T-helper 17 cell (primary cell): ENCODE measurements at regions not wholly inside any gene's neighbourhood (a gene's known extent, or its start where the extent isn't known, plus 50 kb on each side); places are given as distances from the start of the nearest gene placed in this dataset.
"Not testable (repeated sequence)": the region's sequence is repeated elsewhere in the genome, so short reads cannot be mapped to it uniquely, and the experiment has no call there.

Experiments used
- ATAC-seq: fragments of 150-1000 bp; cut with Tn5 transposase; 2 replicates; pipeline ENCODE4 v1.10.0; 2021; ENCODE audit warnings: mild to moderate bottlenecking, moderate library complexity
- DNase-seq, 3 donors: peaks; one replicate each; pipeline versions ENCODE4 v3.0.0 to v3.0.0-alpha.2; 2020 to 2021
- H3K9me3 ChIP-seq: one replicate; pipeline ENCODE4 v1.7.0; 2013; ENCODE audit warnings: low read length, mild to moderate bottlenecking; ENCODE audit not compliant: control insufficient read depth, poor library complexity, severe bottlenecking
- H3K27ac Mint-ChIP-seq: one replicate; pipeline ENCODE4 v1.8.0; 2022; ENCODE audit warnings: mild to moderate bottlenecking, moderate library complexity, mixed read lengths
- H3K27me3 Mint-ChIP-seq: one replicate; pipeline ENCODE4 v1.8.0; 2022; ENCODE audit warnings: mixed read lengths
- H3K36me3 Mint-ChIP-seq: one replicate; pipeline ENCODE4 v1.8.0; 2022; ENCODE audit warnings: low read depth, mixed read lengths
- H3K4me1 Mint-ChIP-seq: one replicate; pipeline ENCODE4 v1.8.0; 2022; ENCODE audit warnings: mild to moderate bottlenecking, mixed read lengths
- H3K4me3 Mint-ChIP-seq: one replicate; pipeline ENCODE4 v1.8.0; 2022; ENCODE audit warnings: mild to moderate bottlenecking, moderate library complexity, mixed read lengths

GRCh38 chr11:13134066-13134465 is 125.0 kb downstream of the RASSF10 start:
- H3K36me3 Mint-ChIP-seq: peaks cover 2% of the 10 kb centered on the region
- no peak overlapping the region for H3K4me3 Mint-ChIP-seq
- DNase-seq (no peak), ATAC-seq (no peak)
- H3K4me1 Mint-ChIP-seq: peaks cover 2% of the 10 kb centered on the region
- H3K9me3 ChIP-seq: no peaks in the 10 kb centered on the region
- H3K27me3 Mint-ChIP-seq: peaks cover 30% of the 10 kb centered on the region
- no peak overlapping the region for H3K27ac Mint-ChIP-seq

- H3K36me3 Mint-ChIP-seq: peaks cover 2% of the 10 kb centered on the region
- no peaks in the 10 kb centered on the region for H3K9me3 ChIP-seq
- H3K27me3 Mint-ChIP-seq: peaks cover 30% of the 10 kb centered on the region
- H3K4me1 Mint-ChIP-seq: peaks cover 2% of the 10 kb centered on the region
- DNase-seq (no peak), ATAC-seq (no peak)
- H3K4me3 Mint-ChIP-seq: no peak overlapping the region
- peak overlapping the region; percentile 10 for H3K27ac Mint-ChIP-seq
Measured at GRCh38 chr11:13134886-13135285, 125.8 kb downstream of the RASSF10 start.

- Mint-ChIP-seq H3K4me3 (no peak overlapping the region), H3K36me3 (peaks cover 4% of the 10 kb centered on the region), H3K27me3 (peaks cover 37% of the 10 kb centered on the region), H3K4me1 (peaks cover 2% of the 10 kb centered on the region), H3K27ac (no peak overlapping the region)
- no peaks in the 10 kb centered on the region for H3K9me3 ChIP-seq
- DNase-seq (no peak), ATAC-seq (no peak)
Measured at GRCh38 chr11:13135385-13136271, 126.5 kb downstream of the RASSF10 start.

- DNase-seq (no peak), ATAC-seq (no peak)
- H3K27me3 Mint-ChIP-seq: peaks cover 43% of the 10 kb centered on the region
- peaks cover 2% of the 10 kb centered on the region for H3K4me1 Mint-ChIP-seq
- H3K9me3 ChIP-seq: no peaks in the 10 kb centered on the region
- no peak overlapping the region for H3K27ac Mint-ChIP-seq
- H3K4me3 Mint-ChIP-seq: no peak overlapping the region
- peaks cover 4% of the 10 kb centered on the region for H3K36me3 Mint-ChIP-seq
Measured at GRCh38 chr11:13136272-13136596, 127.1 kb downstream of the RASSF10 start.

- no peaks in the 10 kb centered on the region for H3K9me3 ChIP-seq
- Mint-ChIP-seq H3K27me3 (peaks cover 50% of the 10 kb centered on the region), H3K4me3 (no peak overlapping the region), H3K4me1 (peaks cover under 1% of the 10 kb centered on the region), H3K36me3 (peaks cover 4% of the 10 kb centered on the region), H3K27ac (no peak overlapping the region)
- ATAC-seq: no peak
- no peak for DNase-seq
Measured at GRCh38 chr11:13137844-13138301, 128.8 kb downstream of the RASSF10 start.

- H3K27me3 Mint-ChIP-seq: peaks cover 53% of the 10 kb centered on the region
- H3K4me1 Mint-ChIP-seq, H3K4me3 Mint-ChIP-seq, DNase-seq, H3K36me3 Mint-ChIP-seq, H3K27ac Mint-ChIP-seq, H3K9me3 ChIP-seq, ATAC-seq: not testable (repeated sequence)
Measured at GRCh38 chr11:13139085-13139484, 130.0 kb downstream of the RASSF10 start.

GRCh38 chr11:13140028-13140870 is 131.1 kb downstream of the RASSF10 start:
- no peak for DNase-seq
- no peak overlapping the region for H3K4me3 Mint-ChIP-seq
- peaks cover 56% of the 10 kb centered on the region for H3K27me3 Mint-ChIP-seq
- no peak for ATAC-seq
- no peak overlapping the region for H3K27ac Mint-ChIP-seq
- H3K36me3 Mint-ChIP-seq: peaks cover 4% of the 10 kb centered on the region
- H3K9me3 ChIP-seq: no peaks in the 10 kb centered on the region
- no peaks in the 10 kb centered on the region for H3K4me1 Mint-ChIP-seq

GRCh38 chr11:13140873-13141655 is 131.9 kb downstream of the RASSF10 start:
- H3K36me3 Mint-ChIP-seq: peaks cover 4% of the 10 kb centered on the region
- H3K4me1 Mint-ChIP-seq: peaks cover 2% of the 10 kb centered on the region
- H3K27ac Mint-ChIP-seq: no peak overlapping the region
- ATAC-seq (no peak), DNase-seq (no peak)
- peaks cover 58% of the 10 kb centered on the region for H3K27me3 Mint-ChIP-seq
- no peaks in the 10 kb centered on the region for H3K9me3 ChIP-seq
- H3K4me3 Mint-ChIP-seq: no peak overlapping the region

GRCh38 chr11:13141731-13142709 is 132.9 kb downstream of the RASSF10 start:
- ATAC-seq: no peak
- DNase-seq: no peak
- peaks cover 4% of the 10 kb centered on the region for H3K36me3 Mint-ChIP-seq
- no peak overlapping the region for H3K4me3 Mint-ChIP-seq
- no peaks in the 10 kb centered on the region for H3K9me3 ChIP-seq
- peaks cover 2% of the 10 kb centered on the region for H3K4me1 Mint-ChIP-seq
- H3K27me3 Mint-ChIP-seq: peaks cover 49% of the 10 kb centered on the region
- no peak overlapping the region for H3K27ac Mint-ChIP-seq

GRCh38 chr11:13143486-13144297 is 133.9 kb upstream of the BMAL1 start:
- ATAC-seq: no peak

GRCh38 chr11:13145461-13145860 is 132.1 kb upstream of the BMAL1 start:
- no peaks in the 10 kb centered on the region for H3K36me3 Mint-ChIP-seq
- H3K4me3 Mint-ChIP-seq: no peak overlapping the region
- H3K27me3 Mint-ChIP-seq: peaks cover 58% of the 10 kb centered on the region
- peaks cover 2% of the 10 kb centered on the region for H3K4me1 Mint-ChIP-seq
- H3K9me3 ChIP-seq: no peaks in the 10 kb centered on the region
- H3K27ac Mint-ChIP-seq: no peak overlapping the region
- DNase-seq: no peak
- no peak for ATAC-seq

More at GRCh38 chr11:13143486-13144297, 133.9 kb upstream of the BMAL1 start:
- H3K4me1 Mint-ChIP-seq: peaks cover 2% of the 10 kb centered on the region
- peaks cover 2% of the 10 kb centered on the region for H3K36me3 Mint-ChIP-seq
- no peak for DNase-seq
- H3K9me3 ChIP-seq: no peaks in the 10 kb centered on the region
- H3K27ac Mint-ChIP-seq: no peak overlapping the region
- peaks cover 46% of the 10 kb centered on the region for H3K27me3 Mint-ChIP-seq
- H3K4me3 Mint-ChIP-seq: no peak overlapping the region
